HG02870 (cell line): ENCODE measurements at regions not wholly inside any gene's neighbourhood (a gene's known extent, or its start where the extent isn't known, plus 50 kb on each side); places are given as distances from the start of the nearest gene placed in this dataset.
A peak's percentile ranks its signal among the peaks of the same experiment; 100 is the strongest.

Source experiments
- ATAC-seq: cut with Tn5 transposase; IDR thresholded peaks from one replicate; pipeline ENCODE4 v1.9.1; 2021; ENCODE audit warnings: mild to moderate bottlenecking, moderate library complexity; ENCODE audit not compliant: unreplicated experiment

GRCh38 chr10:109529258-109529657 lies 394.1 kb downstream of the XPNPEP1 start:
- no peak for ATAC-seq

- no peak for ATAC-seq
Observed at GRCh38 chr10:109517748-109518147, 405.6 kb downstream of the XPNPEP1 start.

GRCh38 chr10:109504401-109504800 lies 418.9 kb downstream of the XPNPEP1 start:
- ATAC-seq, result no peak

GRCh38 chr10:109487691-109488090 lies 435.6 kb downstream of the XPNPEP1 start:
- no peak for ATAC-seq

GRCh38 chr10:109480836-109481235 lies 442.5 kb downstream of the XPNPEP1 start:
- no peak for ATAC-seq

GRCh38 chr10:109475711-109476421 lies 447.4 kb downstream of the XPNPEP1 start:
- no peak for ATAC-seq

- ATAC-seq, result no peak
Observed at GRCh38 chr10:109474812-109475211, 448.5 kb downstream of the XPNPEP1 start.

- no peak for ATAC-seq
Observed at GRCh38 chr10:109474261-109474660, 449.1 kb downstream of the XPNPEP1 start.

GRCh38 chr10:109467551-109467950 lies 455.8 kb downstream of the XPNPEP1 start:
- no peak for ATAC-seq

- ATAC-seq, result no peak
Observed at GRCh38 chr10:109464949-109465348, 458.4 kb downstream of the XPNPEP1 start.

GRCh38 chr10:109457302-109457638 lies 466.0 kb downstream of the XPNPEP1 start:
- no peak for ATAC-seq

GRCh38 chr10:109456566-109457301 lies 466.6 kb downstream of the XPNPEP1 start:
- ATAC-seq, result no peak

GRCh38 chr10:109454691-109455090 lies 468.6 kb downstream of the XPNPEP1 start:
- no peak for ATAC-seq

- no peak for ATAC-seq
Observed at GRCh38 chr10:109451879-109452278, 471.4 kb downstream of the XPNPEP1 start.

GRCh38 chr10:109450702-109451101 lies 472.6 kb downstream of the XPNPEP1 start:
- ATAC-seq, result no peak

- no peak for ATAC-seq
Observed at GRCh38 chr10:109433434-109433833, 489.9 kb downstream of the XPNPEP1 start.

- no peak for ATAC-seq
Observed at GRCh38 chr10:109432281-109432680, 491.0 kb downstream of the XPNPEP1 start.

GRCh38 chr10:109430799-109431198 lies 492.5 kb downstream of the XPNPEP1 start:
- peak; percentile 42 for ATAC-seq

- peak; percentile 63 for ATAC-seq
Observed at GRCh38 chr10:109430043-109430760, 493.1 kb downstream of the XPNPEP1 start.

- ATAC-seq, result no peak
Observed at GRCh38 chr10:109428775-109429491, 494.4 kb downstream of the XPNPEP1 start.

GRCh38 chr10:109427411-109427810 lies 495.9 kb downstream of the XPNPEP1 start:
- no peak for ATAC-seq
